ENCODE measurements at regions not wholly inside any gene's neighbourhood (a gene's known extent, or its start where the extent isn't known, plus 50 kb on each side); places are given as distances from the start of the nearest gene placed in this dataset.

DNA sequence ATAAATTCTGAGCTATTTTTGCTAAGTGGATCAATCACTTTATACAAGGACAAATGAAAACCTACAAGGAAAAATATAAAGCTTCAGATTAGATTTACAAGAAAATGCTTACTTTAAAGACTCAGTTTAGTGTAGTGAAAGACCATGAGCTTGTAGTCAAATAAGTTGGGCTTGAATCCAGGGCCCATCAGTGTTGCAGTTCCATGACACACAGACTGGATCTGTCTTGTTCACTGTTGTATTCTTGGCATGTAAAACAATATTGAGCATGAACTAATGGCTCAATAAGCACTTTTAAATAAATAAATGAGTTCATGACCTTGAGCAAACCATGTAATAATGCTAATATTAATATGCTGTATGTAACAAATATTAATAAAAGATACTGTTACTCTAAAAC lies 164.6 kb upstream of the KCND2 start:
- no peak for TF ChIP-seq POLR2A (IDR thresholded peaks at IDR 0.05)
- TF ChIP-seq, protein P1, sequence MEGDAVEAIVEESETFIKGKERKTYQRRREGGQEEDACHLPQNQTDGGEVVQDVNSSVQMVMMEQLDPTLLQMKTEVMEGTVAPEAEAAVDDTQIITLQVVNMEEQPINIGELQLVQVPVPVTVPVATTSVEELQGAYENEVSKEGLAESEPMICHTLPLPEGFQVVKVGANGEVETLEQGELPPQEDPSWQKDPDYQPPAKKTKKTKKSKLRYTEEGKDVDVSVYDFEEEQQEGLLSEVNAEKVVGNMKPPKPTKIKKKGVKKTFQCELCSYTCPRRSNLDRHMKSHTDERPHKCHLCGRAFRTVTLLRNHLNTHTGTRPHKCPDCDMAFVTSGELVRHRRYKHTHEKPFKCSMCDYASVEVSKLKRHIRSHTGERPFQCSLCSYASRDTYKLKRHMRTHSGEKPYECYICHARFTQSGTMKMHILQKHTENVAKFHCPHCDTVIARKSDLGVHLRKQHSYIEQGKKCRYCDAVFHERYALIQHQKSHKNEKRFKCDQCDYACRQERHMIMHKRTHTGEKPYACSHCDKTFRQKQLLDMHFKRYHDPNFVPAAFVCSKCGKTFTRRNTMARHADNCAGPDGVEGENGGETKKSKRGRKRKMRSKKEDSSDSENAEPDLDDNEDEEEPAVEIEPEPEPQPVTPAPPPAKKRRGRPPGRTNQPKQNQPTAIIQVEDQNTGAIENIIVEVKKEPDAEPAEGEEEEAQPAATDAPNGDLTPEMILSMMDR (IDR thresholded peaks at IDR 0.05), result no peak

Measured in tibial nerve (tissue), 3 donors.